ENCODE measurements at regions not wholly inside any gene's neighbourhood (a gene's known extent, or its start where the extent isn't known, plus 50 kb on each side); places are given as distances from the start of the nearest gene placed in this dataset.
"Not testable (repeated sequence)": the region's sequence is repeated elsewhere in the genome, so short reads cannot be mapped to it uniquely, and the experiment has no call there.

- no peak for DNase-seq
Observed at GRCh38 chr1:169022648-169023047, 83.8 kb upstream of the ATP1B1 start.

DNA sequence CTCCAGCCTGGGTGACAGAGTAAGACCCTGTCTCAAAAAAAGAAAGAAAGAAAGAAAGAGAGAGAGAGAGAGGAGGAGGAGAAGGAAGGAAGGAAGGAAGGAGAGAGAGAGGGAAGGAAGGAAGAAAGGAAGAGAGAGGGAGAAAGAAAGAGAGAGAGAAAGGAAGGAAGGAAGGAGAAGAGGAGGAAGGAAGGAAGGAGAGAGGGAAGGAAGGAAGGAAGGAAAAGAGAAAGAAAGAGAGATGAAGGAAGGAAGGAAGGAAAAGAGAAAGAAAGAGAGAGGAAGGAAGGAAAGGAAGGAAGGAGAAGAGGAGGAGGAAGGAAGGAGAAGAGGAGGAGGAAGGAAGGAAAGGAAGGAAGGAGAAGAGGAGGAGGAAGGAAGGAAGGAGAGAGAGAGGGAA lies 82.2 kb upstream of the ATP1B1 start:
- DNase-seq = no peak

DNA sequence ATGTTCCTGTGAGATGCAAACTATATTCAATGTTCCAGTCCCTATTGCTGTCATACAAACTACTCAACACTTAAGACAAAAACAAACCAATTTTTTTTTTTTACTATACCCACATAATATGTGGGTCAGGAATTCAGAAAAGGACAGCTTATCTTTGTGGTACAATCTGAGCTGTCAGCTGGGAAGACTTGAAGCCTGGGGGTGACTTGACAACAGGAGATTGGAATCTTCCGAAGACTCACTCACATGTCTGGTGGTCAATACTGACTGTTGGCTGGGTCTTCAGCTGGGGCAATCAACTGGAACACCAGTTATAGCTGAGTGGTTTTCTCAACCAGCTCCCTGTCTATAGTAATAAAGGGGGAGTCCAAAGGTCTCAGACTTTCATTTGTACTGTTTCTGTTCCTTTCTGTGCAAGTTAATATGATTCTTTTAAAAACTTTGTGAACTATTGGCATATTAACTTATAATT lies 81.7 kb upstream of the ATP1B1 start:
- DNase-seq = no peak

DNA sequence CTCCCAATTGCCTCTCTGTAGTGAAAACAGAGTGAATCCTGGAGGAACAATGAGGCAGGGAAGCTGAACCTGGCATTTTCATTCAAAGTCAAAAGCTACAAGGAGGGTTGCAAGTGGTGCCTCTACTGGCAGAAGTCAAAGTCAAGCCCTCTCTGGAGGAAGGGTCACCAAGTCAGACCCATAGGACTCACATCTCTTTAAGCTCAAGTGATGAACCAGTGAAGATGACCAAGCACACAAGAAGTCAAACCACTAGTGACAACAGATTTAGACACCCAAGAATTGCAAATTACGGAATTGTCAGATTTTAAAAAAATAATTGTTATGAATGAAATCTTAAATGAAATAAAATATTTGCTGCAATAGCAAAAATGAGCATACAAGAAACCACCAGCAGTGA lies 81.1 kb upstream of the ATP1B1 start:
- DNase-seq = no peak

DNA sequence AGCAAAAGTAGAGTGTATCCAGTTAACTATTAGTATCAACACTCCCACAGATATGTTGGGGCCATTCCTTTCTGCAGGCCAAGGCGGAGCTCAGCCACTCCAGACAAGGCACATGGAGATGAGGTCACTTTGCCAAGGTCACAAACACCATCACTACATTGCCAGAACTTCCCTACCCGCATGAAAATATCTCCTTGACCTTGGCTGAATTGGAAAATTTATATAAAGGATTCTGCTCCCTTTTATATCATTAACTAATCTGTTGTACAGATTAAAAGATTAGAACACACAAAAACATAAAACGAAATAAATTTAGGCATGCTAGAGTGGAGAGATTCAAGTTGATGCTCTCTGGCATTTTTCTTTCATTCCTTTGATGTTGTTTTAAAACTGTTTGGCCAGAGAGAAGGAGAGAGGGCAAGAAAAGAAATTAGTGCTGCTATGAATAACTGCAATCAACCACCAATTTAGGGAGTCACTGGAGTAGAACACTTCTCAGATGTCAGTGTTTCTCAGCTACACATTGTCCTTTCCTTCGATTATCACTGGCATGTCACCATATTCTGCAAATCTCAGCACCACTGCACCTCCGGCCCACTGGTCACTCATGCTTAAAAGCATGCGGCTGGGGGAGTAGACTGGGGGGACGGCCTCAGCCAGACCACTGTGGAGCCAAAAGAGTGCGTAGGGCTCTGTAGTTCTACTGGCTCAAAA lies 78.7 kb upstream of the ATP1B1 start:
- no peak for DNase-seq

DNA sequence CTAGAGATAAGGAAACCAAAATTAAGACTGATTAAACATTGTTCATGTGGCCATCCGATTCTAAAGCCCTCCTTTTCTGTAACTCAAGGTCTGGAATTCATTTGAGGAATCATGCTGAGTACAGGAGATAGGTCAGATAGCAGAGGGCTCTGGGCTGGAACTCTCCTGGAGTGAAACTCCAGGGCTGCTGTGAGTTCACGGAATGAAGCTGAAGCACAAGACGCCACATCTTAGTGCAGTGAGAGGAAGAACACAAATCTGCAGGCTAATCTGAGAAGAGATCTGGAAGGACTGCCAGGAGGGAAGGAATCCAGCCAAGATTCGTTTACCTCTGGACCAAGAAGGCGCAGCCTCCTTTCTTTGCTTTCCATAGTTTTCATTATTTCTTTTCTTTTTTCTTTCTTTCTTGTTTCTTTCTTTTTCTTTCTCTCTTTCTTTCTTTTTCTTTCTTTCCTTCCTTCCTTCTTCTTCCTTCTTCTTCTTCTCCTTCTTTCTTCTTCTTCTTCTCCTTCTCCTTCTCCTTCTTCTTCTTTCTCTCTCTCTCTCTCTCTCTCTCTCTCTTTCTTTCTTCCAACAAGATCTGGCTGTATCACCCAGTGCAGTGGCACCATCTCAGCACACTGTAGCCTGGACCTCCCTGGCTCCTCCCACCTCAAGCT lies 74.8 kb upstream of the ATP1B1 start:
- DNase-seq = no peak

DNA sequence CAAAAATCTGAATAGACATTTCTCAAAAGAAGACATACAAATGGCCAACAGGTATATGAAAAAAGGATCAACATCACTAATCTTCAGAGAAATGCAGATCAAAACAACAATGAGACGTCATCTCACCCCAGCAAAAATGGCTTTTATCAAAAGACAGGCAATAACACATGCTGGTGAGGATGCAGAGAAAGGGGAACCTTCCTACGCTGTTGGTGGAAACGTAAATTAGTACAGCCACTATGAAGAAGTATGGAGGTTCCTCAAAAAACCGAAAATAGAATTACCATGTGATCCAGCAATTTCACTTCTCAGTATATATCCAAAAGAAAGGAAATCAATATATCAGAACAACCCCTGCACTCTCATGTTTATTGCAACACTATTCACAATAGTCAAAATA lies 65.1 kb upstream of the ATP1B1 start:
- DNase-seq = peak; percentile 7 to 18

DNA sequence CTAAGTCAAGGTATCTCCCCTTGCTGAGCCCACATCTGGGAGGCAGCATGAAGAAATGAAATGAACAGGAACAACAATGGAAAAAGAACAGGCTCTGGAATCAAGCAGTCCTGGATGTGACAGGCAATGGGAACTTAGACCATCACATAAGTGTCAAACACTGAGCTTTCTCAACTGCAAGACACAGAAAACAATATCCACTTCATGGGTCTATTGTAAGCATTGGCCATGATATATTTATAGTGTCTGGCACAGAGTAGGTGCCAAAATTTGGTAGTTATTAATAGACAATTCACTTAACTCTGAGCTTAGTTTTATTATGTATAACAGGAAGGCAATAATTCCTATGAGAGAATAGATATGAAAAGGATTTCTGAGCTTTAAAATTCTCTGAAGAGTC lies 64.1 kb upstream of the ATP1B1 start:
- DNase-seq = no peak

DNA sequence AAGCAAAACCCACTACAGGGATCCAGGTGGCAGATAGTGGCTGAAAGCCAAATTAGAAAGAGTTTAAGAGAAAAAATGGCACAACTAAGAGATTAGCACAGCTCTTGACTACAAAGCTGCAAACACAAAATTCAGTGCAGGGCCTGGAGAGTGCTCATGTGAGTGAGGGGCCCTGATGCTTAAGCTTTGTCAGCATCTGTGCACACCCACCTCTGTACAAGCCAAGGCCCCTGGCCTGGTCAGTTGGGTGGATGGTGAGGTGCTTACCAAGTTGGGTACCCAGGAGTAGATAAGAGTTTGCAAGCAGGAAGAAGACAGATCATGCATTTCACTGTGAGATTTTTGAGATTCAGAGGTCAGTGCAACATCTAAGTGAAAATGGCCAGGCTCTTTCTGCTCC lies 62.7 kb upstream of the ATP1B1 start:
- DNase-seq = no peak

- peak; percentile 52 to 63 for DNase-seq
Observed at GRCh38 chr1:169044296-169044695, 62.2 kb upstream of the ATP1B1 start.

- no peak for DNase-seq
Observed at GRCh38 chr1:169044971-169045370, 61.5 kb upstream of the ATP1B1 start.

DNA sequence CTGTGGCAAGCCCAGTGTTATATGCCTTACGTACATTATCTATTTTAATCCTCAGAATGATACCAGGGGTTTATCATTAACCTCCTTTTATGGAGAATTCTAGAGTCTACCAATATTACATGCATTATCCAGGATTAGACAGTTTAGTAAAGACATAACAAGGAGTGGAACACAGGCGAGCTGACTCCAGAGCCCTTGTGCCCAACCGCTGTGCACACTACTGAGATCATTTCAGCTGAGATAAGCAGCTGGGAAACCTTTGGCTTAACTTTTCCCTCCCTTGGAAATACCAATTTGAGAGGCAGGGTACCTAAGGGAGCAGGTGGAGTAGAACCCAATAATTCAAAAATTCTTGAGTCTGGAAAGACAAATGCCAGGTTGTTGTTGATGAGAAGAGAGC lies 59.8 kb upstream of the ATP1B1 start:
- DNase-seq = no peak

GRCh38 chr1:169047074-169047473 lies 59.4 kb upstream of the ATP1B1 start:
- no peak for DNase-seq

- no peak for DNase-seq
Observed at GRCh38 chr1:169048043-169048442, 58.4 kb upstream of the ATP1B1 start.

DNA sequence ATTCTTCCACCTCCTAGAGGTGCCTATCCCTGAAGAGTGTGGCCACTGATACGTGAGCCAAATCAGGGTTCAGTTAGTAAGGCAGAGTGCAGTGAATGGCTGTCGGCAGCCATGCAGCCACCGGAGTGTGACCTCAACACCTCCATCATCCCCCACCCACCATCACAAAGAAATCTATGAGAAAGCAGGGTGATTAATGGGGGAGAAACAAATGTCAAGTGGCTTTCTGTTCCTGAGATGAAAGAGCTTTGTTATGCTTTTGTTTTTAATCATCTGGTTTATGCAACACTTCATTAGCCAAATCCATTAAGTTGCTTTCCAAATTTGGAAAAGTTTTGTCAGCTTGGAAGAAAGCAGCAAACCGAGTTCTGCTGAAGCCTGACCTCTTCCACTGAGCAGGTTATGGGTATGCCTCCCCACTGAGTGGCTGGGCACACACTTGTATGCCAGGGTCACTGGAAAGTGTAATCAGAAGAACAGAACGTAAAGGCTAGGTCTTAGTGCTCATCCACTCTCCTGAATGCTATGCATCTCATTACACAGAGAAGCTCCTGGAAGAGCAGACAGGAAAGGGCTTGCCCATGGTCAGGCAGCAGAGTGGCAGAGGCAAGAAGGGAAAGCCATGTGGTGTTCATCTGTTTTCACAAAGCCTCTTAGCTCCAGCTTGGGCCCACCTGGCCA lies 57.1 kb upstream of the ATP1B1 start:
- no peak for DNase-seq

DNA sequence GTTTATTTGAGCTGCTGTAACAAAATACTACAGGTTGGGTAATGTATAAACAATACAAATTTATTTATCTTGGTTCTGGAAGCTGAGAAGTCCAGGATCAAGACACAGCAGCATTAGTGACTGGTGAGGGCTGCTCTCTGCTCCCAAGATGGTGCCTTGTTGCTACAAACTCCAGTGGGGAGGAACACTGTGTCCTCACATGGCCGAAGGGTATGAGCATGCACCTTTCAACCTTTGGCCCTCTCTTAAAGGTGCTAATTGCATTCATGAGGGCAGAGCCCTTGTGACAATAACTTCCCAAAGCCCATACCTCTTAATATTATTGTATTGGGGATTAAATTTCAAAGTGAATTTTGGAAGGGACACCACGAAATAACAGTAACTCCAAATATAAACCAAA lies 55.3 kb upstream of the ATP1B1 start:
- no peak for DNase-seq

DNA sequence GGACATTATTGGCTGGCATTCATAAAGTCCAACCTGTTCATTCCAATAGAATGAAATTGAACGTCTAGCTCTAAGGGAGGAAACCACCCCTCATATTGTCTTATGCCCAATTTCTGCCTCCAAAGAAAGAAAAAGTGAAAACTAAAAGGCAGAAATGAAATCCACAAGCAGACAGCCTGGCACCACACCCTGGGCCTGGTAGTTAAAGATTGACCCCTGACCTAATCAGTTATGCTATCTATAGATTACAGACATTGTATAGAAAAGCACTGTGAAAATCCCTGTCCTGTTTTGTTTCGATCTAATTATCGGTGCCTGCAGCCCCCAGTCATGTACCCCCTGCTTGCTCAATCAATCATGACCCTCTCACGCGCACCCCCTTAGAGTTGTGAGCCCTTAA lies 54.3 kb upstream of the ATP1B1 start:
- DNase-seq = not testable (repeated sequence)

DNA sequence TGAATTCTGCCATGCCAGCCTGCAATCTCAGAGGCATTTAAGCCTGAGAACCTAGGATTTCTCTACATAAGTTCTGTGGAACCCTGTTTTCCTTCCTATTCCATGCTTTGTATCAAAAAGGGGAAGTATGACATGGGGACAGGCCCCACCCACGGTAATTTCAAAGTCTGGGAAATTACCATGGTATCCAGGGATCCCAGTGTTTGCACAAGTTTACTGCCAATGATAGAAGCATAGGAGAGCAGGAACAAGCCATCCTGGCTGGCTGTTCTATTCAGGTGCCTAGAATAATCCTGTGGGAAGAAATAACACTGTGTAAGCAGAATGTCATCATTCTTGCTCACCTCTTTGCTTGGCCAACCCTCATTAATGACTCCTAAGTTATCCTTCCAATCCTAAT lies 53.8 kb upstream of the ATP1B1 start:
- DNase-seq = peak in 1 of 2 donors; percentile 23

DNA sequence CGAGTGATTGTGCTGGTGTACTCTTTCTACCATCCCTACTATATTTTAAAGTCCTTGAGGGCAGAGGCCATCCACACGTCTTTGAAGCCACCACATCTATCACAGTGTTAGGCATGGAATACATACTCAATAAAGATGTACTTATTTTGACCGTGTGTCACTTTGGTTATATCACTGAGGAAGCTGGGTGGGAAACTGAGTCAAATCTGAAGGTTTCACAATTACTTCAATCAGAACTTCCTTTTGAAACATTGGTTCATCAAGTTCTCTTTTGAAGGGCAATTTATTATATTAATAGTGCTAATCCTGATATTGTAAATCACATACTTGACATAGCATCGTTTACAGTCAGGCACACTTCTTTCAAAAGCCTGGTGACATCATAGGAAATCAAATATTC lies 53.3 kb upstream of the ATP1B1 start:
- DNase-seq = no peak
